Neural cell (in vitro differentiated cells): ENCODE measurements at regions not wholly inside any gene's neighbourhood (a gene's known extent, or its start where the extent isn't known, plus 50 kb on each side); places are given as distances from the start of the nearest gene placed in this dataset.
"Not testable (repeated sequence)": the region's sequence is repeated elsewhere in the genome, so short reads cannot be mapped to it uniquely, and the experiment has no call there.

Experiments used
- H2AFZ ChIP-seq: fragments of 200-600, 300-800 bp; sonication (generic), shearing (Covaris generic); 2 replicates; pipeline ENCODE4 v1.6.0; 2014; ENCODE audit warnings: low read depth, mild to moderate bottlenecking, antibody characterized with exemption, low read length, moderate library complexity
- H3F3A ChIP-seq: fragments of 200-600 bp; shearing (Covaris generic); 2 replicates; pipeline ENCODE4 v1.6.1; 2016; ENCODE audit warnings: mild to moderate bottlenecking, moderate library complexity, mixed read lengths, antibody characterized with exemption, low read length; ENCODE audit not compliant: insufficient read depth, poor library complexity, severe bottlenecking
- H3K27ac ChIP-seq: fragments of 200-600, 300-800 bp; sonication (generic), shearing (Covaris generic); 2 replicates; pipeline ENCODE4 v1.5.1; 2014; ENCODE audit warnings: mild to moderate bottlenecking, low read length, moderate library complexity
- H3K27me3 ChIP-seq: fragments of 300-800, 200-600 bp; sonication (generic), shearing (Covaris generic); 2 replicates; pipeline ENCODE4 v1.6.0; 2014; ENCODE audit warnings: mild to moderate bottlenecking, low read depth, low read length, moderate library complexity; ENCODE audit not compliant: insufficient read depth
- H3K36me3 ChIP-seq: fragments of 300-800, 200-600 bp; sonication (generic), shearing (Covaris generic); 2 replicates; pipeline ENCODE4 v1.5.1; 2014; ENCODE audit warnings: mild to moderate bottlenecking, antibody characterized with exemption, low read length, moderate library complexity; ENCODE audit not compliant: insufficient read depth
- H3K4me2 ChIP-seq: fragments of 300-800, 200-600 bp; sonication (generic), shearing (Covaris generic); 2 replicates; pipeline ENCODE4 v1.6.0; 2014; ENCODE audit warnings: mild to moderate bottlenecking, low read length
- H3K4me3 ChIP-seq: fragments of 300-800, 200-600 bp; sonication (generic), shearing (Covaris generic); 2 replicates; pipeline ENCODE4 v1.5.1; 2014; ENCODE audit warnings: mild to moderate bottlenecking, low read length, moderate library complexity
- H3K79me2 ChIP-seq: fragments of 200-600 bp; shearing (Covaris generic); replicated peaks from 2 replicates; pipeline ENCODE4 v1.6.0; 2014; ENCODE audit warnings: mild to moderate bottlenecking, low read length, moderate library complexity; ENCODE audit not compliant: insufficient read depth
- H3K9ac ChIP-seq: fragments of 300-800, 200-600 bp; sonication (generic), shearing (Covaris generic); 2 replicates; pipeline ENCODE4 v1.6.1; 2016; ENCODE audit warnings: mild to moderate bottlenecking, low read length, mixed read lengths
- H3K9me2 ChIP-seq: fragments of 200-600 bp; shearing (Covaris generic); 2 replicates; pipeline ENCODE4 v1.6.1; 2016; ENCODE audit warnings: mild to moderate bottlenecking, low read length, mixed read lengths; ENCODE audit not compliant: insufficient read depth
- H3K9me3 ChIP-seq: fragments of 200-600, 300-800 bp; sonication (generic), shearing (Covaris generic); 2 replicates; pipeline ENCODE4 v1.6.1; 2016; ENCODE audit warnings: mild to moderate bottlenecking, mixed run types, low read length, moderate library complexity, mixed read lengths
- H4K20me1 ChIP-seq: fragments of 200-600 bp; shearing (Covaris generic); 2 replicates; pipeline ENCODE4 v1.6.1; 2016; ENCODE audit warnings: mild to moderate bottlenecking, mixed run types; ENCODE audit not compliant: insufficient read depth
- EP300 ChIP-seq: fragments of 450-650 bp; conservative IDR thresholded peaks from 2 replicates; pipeline ENCODE4 v1.6.1; 2014; ENCODE audit warnings: antibody characterized with exemption, mild to moderate bottlenecking, moderate library complexity; ENCODE audit not compliant: poor library complexity, severe bottlenecking
- EZH2 ChIP-seq: fragments of 200-600, 300-800 bp; shearing (Covaris generic), sonication (generic); IDR thresholded peaks from 2 replicates; pipeline ENCODE4 v1.6.1; 2014; ENCODE audit warnings: antibody characterized with exemption, low read length, borderline replicate concordance, mild to moderate bottlenecking; ENCODE audit not compliant: insufficient read depth, poor library complexity, severe bottlenecking
- POLR2AphosphoS5 ChIP-seq: IDR thresholded peaks from 2 replicates; pipeline ENCODE4 v1.6.1; 2012
- RAD21 ChIP-seq: fragments of 450-650 bp; conservative IDR thresholded peaks from 2 replicates; pipeline ENCODE4 v1.6.1; 2014; ENCODE audit warnings: antibody characterized with exemption, mild to moderate bottlenecking, moderate library complexity
- REST ChIP-seq: IDR thresholded peaks from 2 replicates; pipeline ENCODE4 v1.6.1; 2012; ENCODE audit warnings: borderline replicate concordance
- SMC3 ChIP-seq: fragments of 450-650 bp; conservative IDR thresholded peaks from 2 replicates; pipeline ENCODE4 v1.6.1; 2014; ENCODE audit warnings: antibody characterized with exemption, mild to moderate bottlenecking, moderate library complexity; ENCODE audit not compliant: poor library complexity

- H3K9me2 ChIP-seq: no peaks in the 10 kb centered on the region
- H2AFZ ChIP-seq: no peak overlapping the region
- no peaks in the 10 kb centered on the region for H4K20me1 ChIP-seq
- no peaks in the 10 kb centered on the region for H3K36me3 ChIP-seq
- H3K27ac ChIP-seq: no peak overlapping the region
- no peak for TF ChIP-seq SMC3
- TF ChIP-seq EZH2: no peak
- no peak for TF ChIP-seq REST
- TF ChIP-seq EP300: no peak
- TF ChIP-seq POLR2AphosphoS5: no peak
- no peak overlapping the region for H3K9ac ChIP-seq
- H3K27me3 ChIP-seq: no peaks in the 10 kb centered on the region
- no peaks in the 10 kb centered on the region for H3F3A ChIP-seq
- no peak overlapping the region for H3K4me2 ChIP-seq
- H3K9me3 ChIP-seq: no peaks in the 10 kb centered on the region
- H3K4me3 ChIP-seq: no peak overlapping the region
- no peaks in the 10 kb centered on the region for H3K79me2 ChIP-seq
Measured at GRCh38 chr16:5215901-5216300, 118.3 kb upstream of the EEF2KMT start.

- Histone ChIP-seq H3K36me3 (no peaks in the 10 kb centered on the region), H2AFZ (no peak overlapping the region), H4K20me1 (no peaks in the 10 kb centered on the region), H3K9me3 (no peaks in the 10 kb centered on the region), H3K79me2 (no peaks in the 10 kb centered on the region), H3F3A (no peaks in the 10 kb centered on the region), H3K4me3 (no peak overlapping the region), H3K9ac (no peak overlapping the region), H3K27ac (no peak overlapping the region), H3K4me2 (no peak overlapping the region), H3K9me2 (no peaks in the 10 kb centered on the region), H3K27me3 (no peaks in the 10 kb centered on the region)
- TF ChIP-seq RAD21 (no peak), SMC3 (no peak), POLR2AphosphoS5 (no peak)
Measured at GRCh38 chr16:5214466-5214865, 116.9 kb upstream of the EEF2KMT start.

GRCh38 chr16:5212501-5212900, 114.9 kb upstream of the EEF2KMT start:
- H3K4me3 ChIP-seq: not testable (repeated sequence)

GRCh38 chr16:5207862-5208498, 110.4 kb upstream of the EEF2KMT start:
- not testable (repeated sequence) for H3K27ac ChIP-seq, H4K20me1 ChIP-seq, H2AFZ ChIP-seq

More at GRCh38 chr16:5212501-5212900, 114.9 kb upstream of the EEF2KMT start:
- not testable (repeated sequence) for H3K27me3 ChIP-seq, H3K9me3 ChIP-seq, H3K36me3 ChIP-seq, H3K9ac ChIP-seq, H4K20me1 ChIP-seq, H3K4me2 ChIP-seq, H2AFZ ChIP-seq, H3K9me2 ChIP-seq, H3K79me2 ChIP-seq, H3K27ac ChIP-seq, H3F3A ChIP-seq

More at GRCh38 chr16:5207862-5208498, 110.4 kb upstream of the EEF2KMT start:
- not testable (repeated sequence) for H3F3A ChIP-seq, H3K9me3 ChIP-seq, H3K27me3 ChIP-seq, H3K79me2 ChIP-seq, H3K9me2 ChIP-seq, H3K4me3 ChIP-seq, H3K9ac ChIP-seq, H3K36me3 ChIP-seq, H3K4me2 ChIP-seq
